SH-SY5Y (cell line): ENCODE measurements at regions not wholly inside any gene's neighbourhood (a gene's known extent, or its start where the extent isn't known, plus 50 kb on each side); places are given as distances from the start of the nearest gene placed in this dataset.

Experiments
- GATA2 ChIP-seq: IDR thresholded peaks from 2 replicates; pipeline ENCODE4 v1.6.1; 2011; ENCODE audit warnings: mild to moderate bottlenecking, low read depth, low read length
- GATA3 ChIP-seq: IDR thresholded peaks from 2 replicates; pipeline ENCODE4 v1.6.1; 2011; ENCODE audit warnings: low read depth, mild to moderate bottlenecking, low read length, moderate library complexity

DNA sequence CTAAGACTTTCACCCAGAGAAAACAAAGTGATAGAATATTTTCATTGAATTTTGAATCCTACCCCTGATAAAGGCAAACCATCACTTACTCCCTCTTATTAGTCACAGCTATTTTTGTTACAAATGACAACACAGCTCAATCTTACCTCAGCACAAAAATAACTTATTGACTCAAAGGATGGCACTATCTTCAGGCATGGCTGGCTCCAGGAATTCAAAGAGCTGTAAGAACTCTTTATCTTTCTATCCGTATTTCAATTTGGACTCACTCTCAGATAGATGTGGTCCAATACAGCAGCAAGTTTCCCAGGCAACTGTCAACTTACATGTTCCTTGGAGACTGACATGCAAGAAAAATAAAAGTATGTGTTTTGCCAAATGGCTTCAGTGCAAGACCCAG lies 709.4 kb upstream of the MDGA2 start:
- no peak for TF ChIP-seq GATA2
- TF ChIP-seq GATA3, result no peak
